Islet precursor cell (in vitro differentiated cells): ENCODE measurements at regions not wholly inside any gene's neighbourhood (a gene's known extent, or its start where the extent isn't known, plus 50 kb on each side); places are given as distances from the start of the nearest gene placed in this dataset.
"Not testable (repeated sequence)": the region's sequence is repeated elsewhere in the genome, so short reads cannot be mapped to it uniquely, and the experiment has no call there.

Source experiments
- DNase-seq: peaks from one replicate; pipeline ENCODE4 v3.0.0-alpha.2; 2018

- DNase-seq = not testable (repeated sequence)
Measured at GRCh38 chr2:75988622-75989021, 277.9 kb upstream of the GCFC2 start.

- DNase-seq = no peak
Measured at GRCh38 chr2:75986617-75987016, 275.9 kb upstream of the GCFC2 start.

GRCh38 chr2:75982719-75983118 is 272.0 kb upstream of the GCFC2 start:
- no peak for DNase-seq

GRCh38 chr2:75964646-75965045 is 253.9 kb upstream of the GCFC2 start:
- DNase-seq = no peak

GRCh38 chr2:75960472-75961009 is 249.8 kb upstream of the GCFC2 start:
- no peak for DNase-seq

- no peak for DNase-seq
Measured at GRCh38 chr2:75959724-75960471, 249.2 kb upstream of the GCFC2 start.

GRCh38 chr2:75954761-75955160 is 244.0 kb upstream of the GCFC2 start:
- DNase-seq = no peak

GRCh38 chr2:75952173-75952572 is 241.5 kb upstream of the GCFC2 start:
- DNase-seq = no peak

- no peak for DNase-seq
Measured at GRCh38 chr2:75949385-75950030, 238.8 kb upstream of the GCFC2 start.

GRCh38 chr2:75936311-75936710 is 225.6 kb upstream of the GCFC2 start:
- no peak for DNase-seq

- DNase-seq = no peak
Measured at GRCh38 chr2:75932996-75933395, 222.3 kb upstream of the GCFC2 start.

GRCh38 chr2:75928093-75928492 is 217.4 kb upstream of the GCFC2 start:
- DNase-seq = no peak

- no peak for DNase-seq
Measured at GRCh38 chr2:75925331-75926024, 214.8 kb upstream of the GCFC2 start.

GRCh38 chr2:75922191-75922590 is 211.5 kb upstream of the GCFC2 start:
- DNase-seq = no peak

GRCh38 chr2:75920859-75921551 is 210.3 kb upstream of the GCFC2 start:
- DNase-seq = peak; percentile 53

GRCh38 chr2:75915851-75916634 is 205.3 kb upstream of the GCFC2 start:
- peak; percentile 62 for DNase-seq

- peak; percentile 86 for DNase-seq
Measured at GRCh38 chr2:75896779-75897366, 186.2 kb upstream of the GCFC2 start.

GRCh38 chr2:75894170-75894569 is 183.5 kb upstream of the GCFC2 start:
- no peak for DNase-seq

GRCh38 chr2:75892490-75892889 is 181.8 kb upstream of the GCFC2 start:
- no peak for DNase-seq

GRCh38 chr2:75882530-75882929 is 171.8 kb upstream of the GCFC2 start:
- no peak for DNase-seq

GRCh38 chr2:75875606-75876005 is 164.9 kb upstream of the GCFC2 start:
- not testable (repeated sequence) for DNase-seq
